GM18508 (cell line): ENCODE measurements at regions not wholly inside any gene's neighbourhood (a gene's known extent, or its start where the extent isn't known, plus 50 kb on each side); places are given as distances from the start of the nearest gene placed in this dataset.
A peak's percentile ranks its signal among the peaks of the same experiment; 100 is the strongest.
"Not testable (repeated sequence)": the region's sequence is repeated elsewhere in the genome, so short reads cannot be mapped to it uniquely, and the experiment has no call there.

Experiments
- ATAC-seq: cut with Tn5 transposase; IDR thresholded peaks from one replicate; pipeline ENCODE4 v1.9.1; 2021; ENCODE audit warnings: moderate number of reproducible peaks; ENCODE audit not compliant: insufficient read depth, unreplicated experiment

GRCh38 chr6:144507772-144508312 lies 222.7 kb downstream of the UTRN start:
- ATAC-seq, result not testable (repeated sequence)

GRCh38 chr6:144510859-144511258 lies 225.7 kb downstream of the UTRN start:
- no peak for ATAC-seq

- no peak for ATAC-seq
These were observed 230.6 kb downstream of the UTRN start for GRCh38 chr6:144515761-144516160.

GRCh38 chr6:144519426-144519825 lies 234.3 kb downstream of the UTRN start:
- no peak for ATAC-seq

- no peak for ATAC-seq
These were observed 243.7 kb downstream of the UTRN start for GRCh38 chr6:144528743-144529425.

GRCh38 chr6:144530118-144530517 lies 245.0 kb downstream of the UTRN start:
- ATAC-seq, result no peak

GRCh38 chr6:144532238-144532637 lies 247.1 kb downstream of the UTRN start:
- not testable (repeated sequence) for ATAC-seq

- ATAC-seq, result no peak
These were observed 249.0 kb downstream of the UTRN start for GRCh38 chr6:144534180-144534579.

GRCh38 chr6:144535630-144536029 lies 250.5 kb downstream of the UTRN start:
- no peak for ATAC-seq

- no peak for ATAC-seq
These were observed 250.9 kb downstream of the UTRN start for GRCh38 chr6:144536079-144536478.

- ATAC-seq, result no peak
These were observed 258.1 kb downstream of the UTRN start for GRCh38 chr6:144543006-144543871.

GRCh38 chr6:144544266-144544830 lies 259.2 kb downstream of the UTRN start:
- peak; percentile 68 for ATAC-seq

GRCh38 chr6:144546807-144547206 lies 261.7 kb downstream of the UTRN start:
- ATAC-seq, result no peak

GRCh38 chr6:144547409-144547808 lies 262.3 kb downstream of the UTRN start:
- no peak for ATAC-seq

GRCh38 chr6:144548536-144548935 lies 263.4 kb downstream of the UTRN start:
- ATAC-seq, result no peak

- no peak for ATAC-seq
These were observed 265.0 kb downstream of the UTRN start for GRCh38 chr6:144549837-144550747.

- ATAC-seq, result no peak
These were observed 266.2 kb downstream of the UTRN start for GRCh38 chr6:144551339-144551738.

GRCh38 chr6:144555066-144555465 lies 269.9 kb downstream of the UTRN start:
- ATAC-seq, result no peak

GRCh38 chr6:144559865-144560593 lies 274.9 kb downstream of the UTRN start:
- no peak for ATAC-seq
